Fibroblast of mammary gland (primary cell): ENCODE measurements at regions not wholly inside any gene's neighbourhood (a gene's known extent, or its start where the extent isn't known, plus 50 kb on each side); places are given as distances from the start of the nearest gene placed in this dataset.

ENCODE experiments used
- DNase-seq: peaks from one replicate; pipeline ENCODE4 v3.0.0-alpha.2; 2010; ENCODE audit warnings: low read depth
- H3K4me3 ChIP-seq: 2 replicates; pipeline ENCODE4 v1.5.1; 2011; ENCODE audit warnings: low read depth, mild to moderate bottlenecking, low read length, moderate library complexity; ENCODE audit not compliant: control insufficient read depth
- CTCF ChIP-seq: conservative IDR thresholded peaks from 2 replicates; pipeline ENCODE4 v1.5.1; 2011; ENCODE audit warnings: low read depth, low read length, inconsistent platforms; ENCODE audit not compliant: control insufficient read depth, insufficient read depth

GRCh38 chr11:19389787-19390303 lies 149.1 kb upstream of the E2F8 start:
- peak; percentile 83 for DNase-seq
- TF ChIP-seq CTCF = no peak
- H3K4me3 ChIP-seq = no peak overlapping the region

GRCh38 chr11:19382131-19382611 lies 141.4 kb upstream of the E2F8 start:
- no peak overlapping the region for H3K4me3 ChIP-seq
- DNase-seq = no peak
- TF ChIP-seq CTCF = no peak

GRCh38 chr11:19380375-19380774 lies 139.6 kb upstream of the E2F8 start:
- no peak overlapping the region for H3K4me3 ChIP-seq
- no peak for TF ChIP-seq CTCF
- DNase-seq = peak; percentile 99

GRCh38 chr11:19379465-19379864 lies 138.7 kb upstream of the E2F8 start:
- no peak overlapping the region for H3K4me3 ChIP-seq
- no peak for TF ChIP-seq CTCF
- DNase-seq = peak; percentile 86

GRCh38 chr11:19378814-19379213 lies 138.1 kb upstream of the E2F8 start:
- TF ChIP-seq CTCF = no peak
- DNase-seq = peak; percentile 65
- H3K4me3 ChIP-seq = no peak overlapping the region

GRCh38 chr11:19377881-19378280 lies 137.1 kb upstream of the E2F8 start:
- no peak for DNase-seq
- no peak overlapping the region for H3K4me3 ChIP-seq
- no peak for TF ChIP-seq CTCF

- no peak for DNase-seq
- no peak overlapping the region for H3K4me3 ChIP-seq
- TF ChIP-seq CTCF = no peak
Observed at GRCh38 chr11:19375440-19375839, 134.7 kb upstream of the E2F8 start.
